ENCODE measurements at regions not wholly inside any gene's neighbourhood (a gene's known extent, or its start where the extent isn't known, plus 50 kb on each side); places are given as distances from the start of the nearest gene placed in this dataset.

- no peak for TF ChIP-seq GATA3 (IDR thresholded peaks at IDR 0.05; ENCODE audit: low read depth, low read length)
- no peak for TF ChIP-seq GATA2 (IDR thresholded peaks at IDR 0.05; ENCODE audit: low read depth, low read length)
Measured at GRCh38 chr6:101195588-101195987, 197.9 kb upstream of the GRIK2 start.

Measured in SH-SY5Y (cell line).